Upper lobe of left lung (tissue), 6 donors: ENCODE measurements at regions not wholly inside any gene's neighbourhood (a gene's known extent, or its start where the extent isn't known, plus 50 kb on each side); places are given as distances from the start of the nearest gene placed in this dataset.

Source experiments
- ATAC-seq, 2 donors: fragments of 200-7000 bp; cut with Tn5 transposase; one replicate each; pipeline ENCODE4 v1.9.1; 2022; ENCODE audit warnings: mild to moderate bottlenecking in 2 of 2, moderate library complexity in 2 of 2; ENCODE audit not compliant: low FRiP score in 2 of 2
- DNase-seq, 2 donors: peaks; one replicate each; pipeline ENCODE4 v3.0.0-alpha.2; 2019 to 2020
- H3K27ac ChIP-seq, 4 donors: fragments of 200-600 bp; sonication (generic); one replicate each; pipeline ENCODE4 v1.5.1; 2016 to 2019
- H3K27me3 ChIP-seq, 4 donors: fragments of 200-600 bp; sonication (generic); one replicate each; pipeline ENCODE4 v1.5.1; 2017 to 2019
- H3K36me3 ChIP-seq, 4 donors: fragments of 200-600 bp; sonication (generic); one replicate each; pipeline ENCODE4 v1.5.1; 2016 to 2019
- H3K4me1 ChIP-seq, 4 donors: fragments of 200-600 bp; sonication (generic); one replicate each; pipeline ENCODE4 v1.5.1; 2018 to 2019
- H3K4me3 ChIP-seq, 4 donors: fragments of 200-600 bp; sonication (generic); one replicate each; pipeline ENCODE4 v1.5.1; 2017 to 2019; ENCODE audit warnings: mild to moderate bottlenecking in 2 of 4, moderate library complexity in 1 of 4
- H3K9me3 ChIP-seq, 4 donors: fragments of 200-600 bp; sonication (generic); one replicate each; pipeline ENCODE4 v1.5.1; 2018 to 2019
- CTCF ChIP-seq, 6 experiments: fragments of 450-650 bp in 4 of 6; fragments of 200-600 bp in 2 of 6; sonication (generic) in 2 of 6; IDR thresholded peaks; one replicate each; pipeline ENCODE4 v1.5.1; 2016 to 2019; ENCODE audit warnings: antibody characterized with exemption in 6 of 6
- EP300 ChIP-seq, 4 donors: sonication (generic); formaldehyde crosslinking; IDR thresholded peaks; one replicate each; pipeline ENCODE4 v1.5.1; 2017; ENCODE audit warnings: antibody characterized with exemption in 4 of 4, control low read depth in 2 of 4
- POLR2A ChIP-seq, 4 donors: fragments of 450-650 bp; IDR thresholded peaks; one replicate each; pipeline ENCODE4 v1.5.1; 2016 to 2017; ENCODE audit warnings: antibody characterized with exemption in 4 of 4, mild to moderate bottlenecking in 2 of 4
- POLR2AphosphoS5 ChIP-seq, 2 donors: sonication (generic); formaldehyde crosslinking; IDR thresholded peaks; one replicate each; pipeline ENCODE4 v1.5.1; 2017; ENCODE audit warnings: antibody characterized with exemption in 2 of 2
- WGBS, 2 donors: methylation state at CpG; one replicate each; pipeline ENCODE4 v1.1.5; 2017 to 2018; 5-methylcytosine and 5-hydroxymethylcytosine counted together
- donor health status: DM: no; HTN: no; CAD: no; lungs with moderate emphysema.
- donor health status: DM: no; HTN: yes; CAD: no; lungs with severe emphysema.

- TF ChIP-seq EP300 (IDR thresholded peaks at IDR 0.05): no peak
- TF ChIP-seq POLR2AphosphoS5 (IDR thresholded peaks at IDR 0.05): no peak
- TF ChIP-seq POLR2A (IDR thresholded peaks at IDR 0.05): no peak
- no peak for TF ChIP-seq CTCF (IDR thresholded peaks at IDR 0.05)
- DNase-seq: no peak
- Histone ChIP-seq H3K4me1 (no peaks in the 10 kb centered on the region), H3K27me3 (no peaks in the 10 kb centered on the region), H3K9me3 (peaks cover 0 to 28% (median 0%) of the 10 kb centered on the region in 4 donors), H3K27ac (no peak overlapping the region), H3K4me3 (no peak overlapping the region), H3K36me3 (no peaks in the 10 kb centered on the region)
- ATAC-seq: no peak
- 76 to 100% methylated on average over 1 to 4 of the region's 4 CpGs for WGBS, 2 donors
These were observed 590.0 kb downstream of the BCOR start for GRCh38 chrX:39507617-39508299.

GRCh38 chrX:39508300-39508692, 589.5 kb downstream of the BCOR start:
- H3K4me3 ChIP-seq: no peak overlapping the region
- DNase-seq (no peak), ATAC-seq (no peak)
- H3K4me1 ChIP-seq: no peaks in the 10 kb centered on the region
- no peak overlapping the region for H3K27ac ChIP-seq
- no peaks in the 10 kb centered on the region for H3K27me3 ChIP-seq
- peaks cover 0 to 28% (median 0%) of the 10 kb centered on the region in 4 donors for H3K9me3 ChIP-seq
- no peaks in the 10 kb centered on the region for H3K36me3 ChIP-seq
- TF ChIP-seq POLR2AphosphoS5 (IDR thresholded peaks at IDR 0.05) (no peak), POLR2A (IDR thresholded peaks at IDR 0.05) (no peak), CTCF (IDR thresholded peaks at IDR 0.05) (no peak), EP300 (IDR thresholded peaks at IDR 0.05) (no peak)
- WGBS, 2 donors: 76 to 89% methylated on average over 3 to 4 of the region's 4 CpGs

GRCh38 chrX:39509157-39509556, 588.6 kb downstream of the BCOR start:
- H3K27ac ChIP-seq: no peak overlapping the region
- ATAC-seq (no peak), DNase-seq (no peak)
- peaks cover 0 to 28% (median 0%) of the 10 kb centered on the region in 4 donors for H3K9me3 ChIP-seq
- TF ChIP-seq CTCF (IDR thresholded peaks at IDR 0.05) (no peak), EP300 (IDR thresholded peaks at IDR 0.05) (no peak), POLR2A (IDR thresholded peaks at IDR 0.05) (no peak), POLR2AphosphoS5 (IDR thresholded peaks at IDR 0.05) (no peak)
- 84% methylated on average over 1 of the region's 1 CpG; no CpG with 5 or more reads in 1 of the 2 donors for WGBS, 2 donors
- no peaks in the 10 kb centered on the region for H3K36me3 ChIP-seq
- H3K4me3 ChIP-seq: no peak overlapping the region
- H3K4me1 ChIP-seq: no peaks in the 10 kb centered on the region
- no peaks in the 10 kb centered on the region for H3K27me3 ChIP-seq

- Histone ChIP-seq H3K27me3 (no peaks in the 10 kb centered on the region), H3K36me3 (no peaks in the 10 kb centered on the region), H3K4me3 (no peak overlapping the region), H3K9me3 (peaks cover 0 to 16% (median 0%) of the 10 kb centered on the region in 4 donors), H3K4me1 (no peaks in the 10 kb centered on the region), H3K27ac (no peak overlapping the region)
- no peak for DNase-seq
- WGBS, 2 donors: 82% methylated on average over 5 of the region's 5 CpGs; no CpG with 5 or more reads in 1 of the 2 donors
- TF ChIP-seq CTCF (IDR thresholded peaks at IDR 0.05): no peak
- TF ChIP-seq EP300 (IDR thresholded peaks at IDR 0.05): no peak
- no peak for TF ChIP-seq POLR2A (IDR thresholded peaks at IDR 0.05)
- ATAC-seq: no peak
These were observed 583.9 kb downstream of the BCOR start for GRCh38 chrX:39513836-39514235.

- Histone ChIP-seq H3K9me3 (peaks cover 0 to 7% (median 0%) of the 10 kb centered on the region in 4 donors), H3K4me1 (peaks cover 0 to 2% (median 0%) of the 10 kb centered on the region in 4 donors), H3K4me3 (no peak overlapping the region), H3K27me3 (no peaks in the 10 kb centered on the region), H3K36me3 (no peaks in the 10 kb centered on the region), H3K27ac (no peak overlapping the region)
- no peak for DNase-seq
- TF ChIP-seq EP300 (IDR thresholded peaks at IDR 0.05) (no peak), CTCF (IDR thresholded peaks at IDR 0.05) (no peak), POLR2A (IDR thresholded peaks at IDR 0.05) (no peak), POLR2AphosphoS5 (IDR thresholded peaks at IDR 0.05) (no peak)
- ATAC-seq: no peak
- 76 to 98% methylated on average over 6 of the region's 7 CpGs for WGBS, 2 donors
These were observed 583.0 kb downstream of the BCOR start for GRCh38 chrX:39514801-39515200.
